NCI-H2171 (cell line): ENCODE measurements at regions not wholly inside any gene's neighbourhood (a gene's known extent, or its start where the extent isn't known, plus 50 kb on each side); places are given as distances from the start of the nearest gene placed in this dataset.
"Not testable (repeated sequence)": the region's sequence is repeated elsewhere in the genome, so short reads cannot be mapped to it uniquely, and the experiment has no call there.

Source experiments
- DNase-seq: peaks from one replicate; lab custom pipeline; 2025; lab: John Stamatoyannopoulos, UW

DNA sequence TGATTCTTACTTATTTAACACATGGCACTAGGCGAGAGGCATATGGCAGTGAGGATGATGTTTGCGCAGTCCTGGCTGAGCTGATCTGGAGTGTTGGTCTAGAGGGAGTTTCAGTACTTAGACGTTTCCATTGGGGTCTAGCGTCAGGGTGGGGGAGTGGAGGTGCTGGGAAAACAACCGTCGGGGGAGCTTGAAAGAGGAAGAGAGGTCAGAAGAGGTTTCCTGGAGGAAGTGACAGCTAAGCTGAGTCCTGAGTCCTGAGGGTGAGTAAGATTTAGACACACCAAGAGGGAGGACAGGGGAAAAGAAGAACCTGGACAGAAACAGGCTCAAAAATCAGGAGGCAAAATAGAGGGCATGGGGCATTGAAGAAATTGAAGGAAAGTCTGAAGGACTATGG lies 81.4 kb downstream of the ALOX5AP start:
- DNase-seq = peak; percentile 1

GRCh38 chr13:30818323-30818960 lies 83.1 kb downstream of the ALOX5AP start:
- DNase-seq = no peak

GRCh38 chr13:30819136-30819888 lies 84.0 kb downstream of the ALOX5AP start:
- no peak for DNase-seq

DNA sequence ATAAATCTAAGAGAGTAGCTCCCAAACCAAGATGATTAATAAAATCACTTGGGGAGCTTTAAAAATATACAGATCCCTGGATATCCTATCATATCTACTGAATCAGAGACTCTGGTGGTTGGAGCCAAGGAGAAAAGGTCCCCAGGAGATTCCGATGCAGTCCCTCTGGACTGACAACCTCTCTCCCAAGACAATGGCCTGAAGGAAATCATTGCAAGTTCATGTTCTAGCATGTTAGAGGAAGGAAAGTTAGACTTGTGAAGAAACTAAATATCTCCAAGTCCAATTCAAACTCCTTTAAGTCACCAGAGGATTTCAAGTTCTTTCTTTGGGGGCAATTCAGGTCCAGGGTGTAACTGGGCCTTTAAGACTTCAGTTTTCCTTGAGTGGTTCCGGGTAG lies 84.7 kb upstream of the MEDAG start:
- DNase-seq = no peak

DNA sequence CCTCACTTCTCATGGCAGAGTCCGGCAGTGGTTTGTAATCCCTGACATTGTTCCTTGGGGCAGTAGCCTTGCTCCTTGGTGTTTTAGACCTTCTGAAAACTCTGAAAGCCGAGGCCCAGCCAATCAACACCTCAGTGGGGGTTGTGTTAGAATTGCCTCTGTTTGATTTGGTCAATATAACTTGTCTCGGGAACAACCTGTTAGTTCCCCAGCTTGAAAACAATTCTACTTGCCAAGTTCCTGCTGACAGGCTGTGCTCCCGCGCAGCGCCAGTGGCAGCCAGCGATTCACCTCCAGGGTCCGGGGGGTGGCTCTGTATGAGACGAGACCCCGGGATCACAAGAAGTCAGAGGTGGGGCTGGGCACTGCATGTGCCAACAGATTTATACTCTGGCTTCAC lies 81.4 kb upstream of the MEDAG start:
- DNase-seq = no peak

DNA sequence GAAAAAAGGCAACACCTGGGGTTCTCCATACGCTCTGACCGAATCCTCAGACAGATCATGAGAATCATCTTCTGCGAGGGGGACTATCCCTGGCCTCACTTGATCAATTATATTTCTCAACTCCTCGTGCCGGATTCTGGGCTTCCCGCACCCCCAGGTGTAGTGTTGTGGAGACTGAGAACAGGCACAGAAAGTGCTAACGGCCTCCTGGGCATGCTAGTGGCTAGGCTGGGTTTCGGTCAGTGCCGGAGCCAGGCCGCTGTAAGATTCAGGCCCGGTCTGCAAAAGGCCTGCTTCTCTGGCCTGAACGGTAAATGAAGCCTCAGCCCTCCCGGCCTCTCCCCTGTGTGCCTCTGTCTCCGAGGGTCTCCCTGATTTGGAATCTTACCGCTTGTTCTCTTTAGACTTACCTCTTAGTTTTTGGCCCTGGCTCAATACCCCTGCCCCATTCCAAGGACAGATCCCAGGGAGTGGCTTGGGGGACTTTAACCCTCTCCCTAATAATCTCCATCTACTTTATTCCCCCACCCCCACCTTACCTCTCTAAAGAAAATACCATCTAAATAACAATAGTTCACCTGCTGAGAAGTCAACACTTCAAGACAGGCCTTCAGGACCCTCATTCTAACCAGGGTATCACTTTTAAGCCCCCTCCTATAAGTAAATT lies 79.0 kb upstream of the MEDAG start:
- DNase-seq = no peak

DNA sequence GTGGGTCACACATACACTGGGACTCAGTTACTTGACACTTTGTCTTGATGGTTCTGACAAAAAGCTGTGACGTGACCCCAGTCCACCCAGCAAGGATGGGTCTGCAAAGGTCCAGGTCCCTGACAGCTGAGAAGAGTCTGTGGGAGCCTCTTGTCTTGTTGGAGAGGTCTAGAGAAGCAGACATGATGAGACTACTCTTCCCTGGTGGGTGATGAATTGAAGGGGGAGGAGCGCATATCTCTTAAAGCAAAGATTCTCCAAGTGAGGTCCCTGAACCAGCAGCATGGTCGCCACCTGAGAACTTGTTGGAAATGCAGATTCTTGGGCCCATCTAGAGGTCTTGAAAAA lies 78.5 kb upstream of the MEDAG start:
- no peak for DNase-seq

GRCh38 chr13:30829145-30829832 lies 76.8 kb upstream of the MEDAG start:
- DNase-seq = no peak

- no peak for DNase-seq
These were observed 76.0 kb upstream of the MEDAG start for GRCh38 chr13:30829833-30830637.

GRCh38 chr13:30830638-30830965 lies 75.5 kb upstream of the MEDAG start:
- DNase-seq = no peak

- no peak for DNase-seq
These were observed 74.6 kb upstream of the MEDAG start for GRCh38 chr13:30831515-30831914.

DNA sequence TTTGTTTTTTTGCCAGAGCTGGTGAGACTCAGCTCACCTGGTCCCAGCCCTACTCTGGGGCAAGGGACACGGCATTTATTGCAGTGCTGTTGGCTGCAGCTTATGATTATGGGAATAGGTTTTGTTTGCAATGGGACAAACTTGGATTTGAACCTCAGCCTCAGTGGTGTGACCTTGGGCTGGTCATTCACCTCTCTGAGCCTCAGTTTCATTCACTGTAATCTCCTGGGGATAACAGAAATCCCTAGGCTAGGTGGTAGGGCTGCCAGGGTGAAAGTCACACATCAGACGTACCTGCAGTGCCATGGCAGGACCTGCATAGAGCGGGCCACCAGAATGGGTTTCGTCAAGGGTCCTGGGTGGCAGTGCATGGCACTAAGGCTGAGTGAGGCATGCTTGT lies 73.7 kb upstream of the MEDAG start:
- no peak for DNase-seq

GRCh38 chr13:30832845-30833332 lies 73.2 kb upstream of the MEDAG start:
- peak; percentile 64 for DNase-seq

GRCh38 chr13:30835442-30835841 lies 70.6 kb upstream of the MEDAG start:
- peak; percentile 30 for DNase-seq

DNA sequence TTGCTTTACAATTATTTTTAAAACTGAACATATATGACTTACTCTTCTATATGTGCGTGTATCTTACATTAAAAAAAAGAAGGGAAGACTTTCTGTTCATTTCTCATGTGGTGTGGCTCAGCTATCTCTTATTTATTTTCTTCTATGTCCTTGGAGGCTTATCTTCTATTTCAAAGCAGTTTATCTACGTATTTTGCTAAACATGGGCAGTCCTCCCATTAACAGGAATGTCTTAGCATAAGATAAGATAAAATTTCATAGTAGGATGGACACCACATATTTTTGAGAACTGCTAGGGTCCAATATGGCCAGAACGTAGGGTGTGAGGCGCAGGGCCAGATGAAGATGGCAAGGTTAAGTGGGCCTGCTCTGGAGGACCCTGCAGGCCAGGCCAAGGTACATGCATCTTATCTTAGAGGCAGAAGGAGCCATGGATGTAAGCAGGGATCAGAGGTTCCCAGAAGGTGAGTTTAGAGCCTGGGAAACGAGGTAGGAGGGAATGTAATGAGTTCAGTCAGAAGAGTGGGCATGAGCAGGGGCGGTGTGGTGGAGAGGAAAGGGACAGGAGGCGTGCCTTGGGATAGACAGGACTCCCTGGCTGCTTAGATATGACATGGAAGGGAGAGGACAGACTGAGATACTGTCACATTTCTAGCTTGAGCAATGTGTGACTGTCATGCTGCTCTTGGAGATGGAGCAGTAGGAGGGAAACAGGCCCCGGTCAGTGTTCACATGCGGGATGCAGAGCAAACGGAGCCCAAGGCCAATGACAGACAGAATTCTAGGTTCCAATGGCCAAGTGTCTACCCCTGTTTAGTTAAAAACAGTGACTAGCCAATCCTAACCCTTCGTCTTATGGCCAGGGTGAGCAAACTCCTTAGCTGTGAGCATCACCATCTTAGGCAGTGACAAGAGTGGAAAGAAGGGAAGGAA lies 68.6 kb upstream of the MEDAG start:
- no peak for DNase-seq

- not testable (repeated sequence) for DNase-seq
These were observed 66.4 kb upstream of the MEDAG start for GRCh38 chr13:30839636-30840035.

GRCh38 chr13:30840515-30840914 lies 65.6 kb upstream of the MEDAG start:
- DNase-seq = no peak

- DNase-seq = no peak
These were observed 64.9 kb upstream of the MEDAG start for GRCh38 chr13:30841154-30841553.

- no peak for DNase-seq
These were observed 62.5 kb upstream of the MEDAG start for GRCh38 chr13:30843548-30843947.

GRCh38 chr13:30844548-30845296 lies 61.3 kb upstream of the MEDAG start:
- no peak for DNase-seq
